ENCODE measurements at regions not wholly inside any gene's neighbourhood (a gene's known extent, or its start where the extent isn't known, plus 50 kb on each side); places are given as distances from the start of the nearest gene placed in this dataset.

DNA sequence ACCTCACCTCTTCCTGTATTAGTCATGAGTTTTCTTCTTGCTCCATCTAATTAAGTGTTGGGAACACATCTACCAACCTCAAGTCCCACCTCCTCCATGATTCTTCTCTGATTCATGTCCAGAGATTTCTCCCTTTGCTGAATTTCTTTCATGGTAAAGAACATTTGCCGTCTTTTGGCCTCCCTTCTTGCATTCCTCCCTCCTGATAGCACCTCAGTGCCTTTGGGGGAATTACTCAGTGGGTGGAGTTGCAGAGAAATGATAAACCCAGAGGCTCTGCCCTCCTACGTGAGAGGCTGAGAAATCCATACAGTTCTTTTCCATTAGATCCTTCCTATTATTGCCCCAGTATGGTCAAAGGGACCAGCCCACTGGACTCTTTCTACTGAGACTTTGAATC is 651.9 kb downstream of the SLC4A3 start:
- no peaks in the 10 kb centered on the region for H3K9me3 ChIP-seq (replicated peaks)
- intact Hi-C loops (cut with micrococcal nuclease), result no loop called here
- no peaks in the 10 kb centered on the region for H3K4me1 ChIP-seq
- H3K4me3 ChIP-seq, result no peak overlapping the region
- no peaks in the 10 kb centered on the region for H3K27me3 ChIP-seq (ENCODE audit: low read depth)
- no peak for DNase-seq
- TF ChIP-seq, protein P1, sequence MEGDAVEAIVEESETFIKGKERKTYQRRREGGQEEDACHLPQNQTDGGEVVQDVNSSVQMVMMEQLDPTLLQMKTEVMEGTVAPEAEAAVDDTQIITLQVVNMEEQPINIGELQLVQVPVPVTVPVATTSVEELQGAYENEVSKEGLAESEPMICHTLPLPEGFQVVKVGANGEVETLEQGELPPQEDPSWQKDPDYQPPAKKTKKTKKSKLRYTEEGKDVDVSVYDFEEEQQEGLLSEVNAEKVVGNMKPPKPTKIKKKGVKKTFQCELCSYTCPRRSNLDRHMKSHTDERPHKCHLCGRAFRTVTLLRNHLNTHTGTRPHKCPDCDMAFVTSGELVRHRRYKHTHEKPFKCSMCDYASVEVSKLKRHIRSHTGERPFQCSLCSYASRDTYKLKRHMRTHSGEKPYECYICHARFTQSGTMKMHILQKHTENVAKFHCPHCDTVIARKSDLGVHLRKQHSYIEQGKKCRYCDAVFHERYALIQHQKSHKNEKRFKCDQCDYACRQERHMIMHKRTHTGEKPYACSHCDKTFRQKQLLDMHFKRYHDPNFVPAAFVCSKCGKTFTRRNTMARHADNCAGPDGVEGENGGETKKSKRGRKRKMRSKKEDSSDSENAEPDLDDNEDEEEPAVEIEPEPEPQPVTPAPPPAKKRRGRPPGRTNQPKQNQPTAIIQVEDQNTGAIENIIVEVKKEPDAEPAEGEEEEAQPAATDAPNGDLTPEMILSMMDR (IDR thresholded peaks at IDR 0.05; ENCODE audit: borderline replicate concordance), result no peak
- no peak overlapping the region for H3K27ac ChIP-seq (replicated peaks)
- H3K36me3 ChIP-seq, result no peaks in the 10 kb centered on the region

DNA sequence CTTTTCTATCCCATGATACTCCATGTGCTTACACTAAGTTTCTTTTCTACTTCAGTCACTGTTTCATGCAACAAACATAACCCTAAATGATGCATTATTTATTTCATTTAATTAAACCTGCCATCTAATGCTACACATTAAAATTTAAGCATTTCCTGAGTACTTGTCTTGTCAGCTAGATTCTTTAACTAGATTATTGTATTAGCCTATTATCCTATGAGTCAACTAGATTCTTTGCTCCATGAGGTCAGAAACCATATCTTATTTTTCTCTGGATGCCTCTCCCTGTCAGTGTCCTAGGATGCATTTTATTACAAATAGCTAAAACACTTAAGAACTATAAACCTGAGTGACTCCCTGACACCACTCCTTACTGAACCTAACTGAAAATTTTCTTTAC is 652.4 kb downstream of the SLC4A3 start:
- intact Hi-C loops (cut with micrococcal nuclease), result no loop called here
- no peaks in the 10 kb centered on the region for H3K27me3 ChIP-seq (ENCODE audit: low read depth)
- H3K9me3 ChIP-seq (replicated peaks), result no peaks in the 10 kb centered on the region

DNA sequence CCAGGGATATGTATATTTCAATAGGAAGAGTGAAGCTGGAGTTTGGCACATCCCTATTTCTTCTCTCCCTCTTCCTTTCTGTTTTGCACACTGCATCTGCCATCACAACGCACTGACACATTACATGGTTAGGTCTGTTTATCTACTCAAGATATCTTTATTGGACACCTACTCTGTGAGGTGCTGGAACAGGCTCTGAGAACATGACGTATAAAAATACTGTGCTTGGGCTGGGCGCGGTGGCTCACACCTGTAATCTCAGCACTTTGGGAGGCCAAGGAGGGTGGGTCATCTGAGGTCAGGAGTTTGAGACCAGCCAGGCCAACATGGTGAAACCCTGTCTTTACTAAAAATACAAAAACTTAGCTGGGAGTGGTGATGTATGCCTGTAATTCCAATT is 653.3 kb downstream of the SLC4A3 start:
- TF ChIP-seq, protein P1 (IDR thresholded peaks at IDR 0.05; ENCODE audit: borderline replicate concordance), result no peak

More for the DNA sequence above, 652.4 kb downstream of the SLC4A3 start:
- Histone ChIP-seq H3K4me3 (no peak overlapping the region), H3K4me1 (no peaks in the 10 kb centered on the region), H3K36me3 (no peaks in the 10 kb centered on the region), H3K27ac (replicated peaks) (no peak overlapping the region)
- TF ChIP-seq, protein P1 (IDR thresholded peaks at IDR 0.05; ENCODE audit: borderline replicate concordance), result no peak
- DNase-seq, result no peak

DNA sequence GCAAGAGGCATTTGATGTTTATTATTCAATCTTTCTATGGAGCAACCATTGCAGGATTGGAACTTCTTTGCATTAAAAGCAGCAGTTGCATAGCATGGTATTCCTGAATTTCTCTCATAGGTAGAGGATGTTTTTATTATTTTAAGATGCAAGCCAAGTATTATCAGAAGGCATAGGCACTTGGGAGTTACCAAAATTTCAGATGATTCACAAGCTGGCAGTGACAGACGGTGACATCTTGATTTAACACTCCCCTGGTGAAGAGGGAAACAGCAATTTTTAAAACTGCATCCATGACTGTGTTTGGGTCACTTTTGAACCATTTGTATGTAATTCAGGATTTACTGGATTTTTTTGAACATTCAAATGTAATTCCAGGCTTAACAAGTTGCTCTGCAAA is 654.3 kb downstream of the SLC4A3 start:
- Histone ChIP-seq H3K27me3 (ENCODE audit: low read depth) (no peaks in the 10 kb centered on the region), H3K27ac (replicated peaks) (no peak overlapping the region), H3K36me3 (no peaks in the 10 kb centered on the region), H3K4me3 (no peak overlapping the region), H3K4me1 (no peaks in the 10 kb centered on the region), H3K9me3 (replicated peaks) (no peaks in the 10 kb centered on the region)
- intact Hi-C loops (cut with micrococcal nuclease), result no loop called here
- TF ChIP-seq, protein P1 (IDR thresholded peaks at IDR 0.05; ENCODE audit: borderline replicate concordance), result no peak
- DNase-seq, result no peak

More for the DNA sequence above, 653.3 kb downstream of the SLC4A3 start:
- H3K27me3 ChIP-seq (ENCODE audit: low read depth), result no peaks in the 10 kb centered on the region
- no peaks in the 10 kb centered on the region for H3K4me1 ChIP-seq
- no peak overlapping the region for H3K27ac ChIP-seq (replicated peaks)
- no peaks in the 10 kb centered on the region for H3K36me3 ChIP-seq
- H3K4me3 ChIP-seq, result no peak overlapping the region
- intact Hi-C loops (cut with micrococcal nuclease), result no loop called here
- no peaks in the 10 kb centered on the region for H3K9me3 ChIP-seq (replicated peaks)
- no peak for DNase-seq

DNA sequence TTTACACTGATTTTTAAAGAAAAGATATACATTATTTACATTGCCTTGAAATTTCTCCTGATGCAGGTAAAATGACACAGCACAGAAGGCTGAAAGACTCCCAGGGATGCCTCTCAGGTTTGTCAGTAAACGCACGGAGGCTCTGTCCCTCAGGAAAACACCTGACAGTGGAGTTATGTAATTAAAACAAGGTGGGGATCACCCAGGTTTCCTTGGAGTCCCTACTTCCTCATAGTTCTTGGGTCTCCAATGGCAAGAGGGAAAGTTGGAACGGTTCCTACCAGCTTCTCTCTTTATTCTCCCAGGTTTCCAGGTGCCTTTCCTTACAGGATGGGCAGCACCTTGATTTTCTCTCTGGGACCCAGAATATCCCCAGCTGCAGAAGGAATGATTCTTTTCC is 654.8 kb downstream of the SLC4A3 start:
- TF ChIP-seq, protein P1 (IDR thresholded peaks at IDR 0.05; ENCODE audit: borderline replicate concordance), result no peak
- Histone ChIP-seq H3K27me3 (ENCODE audit: low read depth) (no peaks in the 10 kb centered on the region), H3K27ac (replicated peaks) (no peak overlapping the region), H3K36me3 (no peaks in the 10 kb centered on the region), H3K4me1 (no peaks in the 10 kb centered on the region), H3K9me3 (replicated peaks) (no peaks in the 10 kb centered on the region), H3K4me3 (no peak overlapping the region)
- intact Hi-C loops (cut with micrococcal nuclease), result no loop called here
- no peak for DNase-seq

DNA sequence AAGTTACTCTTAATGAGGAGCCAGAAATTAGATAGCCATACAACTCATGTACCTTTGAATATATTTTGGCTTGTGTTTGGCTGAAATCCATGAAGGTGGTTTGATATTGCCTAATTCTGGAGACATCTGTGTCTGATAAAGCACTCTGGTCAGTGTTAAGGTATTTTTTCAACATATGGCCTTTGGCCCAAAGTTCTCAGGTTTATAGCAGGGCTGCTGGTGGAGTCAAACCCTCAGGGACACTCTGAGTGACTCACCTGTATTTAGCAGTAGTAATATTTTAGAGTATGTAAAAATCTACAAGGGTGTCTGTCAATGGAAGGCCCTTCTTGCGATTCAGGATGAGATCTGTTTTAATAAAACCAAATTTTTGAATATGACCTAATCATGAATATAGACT is 666.5 kb downstream of the SLC4A3 start:
- Histone ChIP-seq H3K9me3 (replicated peaks) (peaks cover 13% of the 10 kb centered on the region), H3K27me3 (ENCODE audit: low read depth) (no peaks in the 10 kb centered on the region), H3K27ac (replicated peaks) (no peak overlapping the region), H3K4me1 (no peaks in the 10 kb centered on the region), H3K36me3 (no peaks in the 10 kb centered on the region), H3K4me3 (no peak overlapping the region)
- intact Hi-C loops (cut with micrococcal nuclease), result no loop called here
- TF ChIP-seq, protein P1 (IDR thresholded peaks at IDR 0.05; ENCODE audit: borderline replicate concordance), result no peak
- DNase-seq, result no peak
